HG03039 (cell line): ENCODE measurements at regions not wholly inside any gene's neighbourhood (a gene's known extent, or its start where the extent isn't known, plus 50 kb on each side); places are given as distances from the start of the nearest gene placed in this dataset.
"Not testable (repeated sequence)": the region's sequence is repeated elsewhere in the genome, so short reads cannot be mapped to it uniquely, and the experiment has no call there.

Experiments
- ATAC-seq: cut with Tn5 transposase; IDR thresholded peaks from one replicate; pipeline ENCODE4 v1.9.1; 2021; ENCODE audit warnings: mild to moderate bottlenecking, moderate library complexity; ENCODE audit not compliant: unreplicated experiment

DNA sequence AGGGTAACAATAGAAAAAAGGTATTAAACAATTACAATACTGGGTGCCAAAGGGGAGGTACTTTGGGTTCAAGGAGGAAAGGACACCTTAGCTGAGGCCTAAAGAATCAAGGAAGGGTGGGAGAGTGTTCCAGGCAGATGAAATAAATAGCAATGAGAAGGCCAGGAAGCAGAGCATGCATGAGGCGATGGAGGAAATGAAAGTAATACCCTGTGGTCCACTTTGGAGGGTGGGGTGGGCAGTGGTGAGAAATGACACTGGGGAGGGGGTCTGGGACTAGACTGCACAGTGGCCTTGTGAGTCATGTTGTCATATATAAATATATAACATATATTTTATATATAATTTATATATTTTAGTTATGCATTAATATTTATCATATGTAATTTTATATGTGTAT, 55.9 kb downstream of the BHLHE40 start:
- ATAC-seq: no peak

GRCh38 chr3:5035692-5036391, 56.6 kb downstream of the BHLHE40 start:
- ATAC-seq: no peak

DNA sequence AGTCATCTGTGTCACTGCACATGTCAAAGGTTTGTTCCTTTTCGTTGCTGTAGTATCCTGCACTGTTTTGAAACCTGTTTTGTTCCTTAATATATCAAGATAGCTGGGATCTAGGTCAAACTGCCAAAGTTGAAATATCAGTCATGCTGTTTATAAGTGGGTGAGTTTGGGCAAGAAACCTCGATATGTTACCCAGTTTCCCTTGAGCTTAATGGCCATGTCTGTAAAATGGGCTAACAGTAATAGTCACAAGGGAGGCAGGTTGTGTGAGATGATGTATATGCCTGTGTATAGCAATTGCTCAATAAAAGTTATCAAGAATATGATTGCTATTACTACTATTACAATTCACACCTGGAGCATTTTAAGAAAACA, 57.1 kb downstream of the BHLHE40 start:
- ATAC-seq: no peak

GRCh38 chr3:5036858-5037257, 57.6 kb downstream of the BHLHE40 start:
- no peak for ATAC-seq

DNA sequence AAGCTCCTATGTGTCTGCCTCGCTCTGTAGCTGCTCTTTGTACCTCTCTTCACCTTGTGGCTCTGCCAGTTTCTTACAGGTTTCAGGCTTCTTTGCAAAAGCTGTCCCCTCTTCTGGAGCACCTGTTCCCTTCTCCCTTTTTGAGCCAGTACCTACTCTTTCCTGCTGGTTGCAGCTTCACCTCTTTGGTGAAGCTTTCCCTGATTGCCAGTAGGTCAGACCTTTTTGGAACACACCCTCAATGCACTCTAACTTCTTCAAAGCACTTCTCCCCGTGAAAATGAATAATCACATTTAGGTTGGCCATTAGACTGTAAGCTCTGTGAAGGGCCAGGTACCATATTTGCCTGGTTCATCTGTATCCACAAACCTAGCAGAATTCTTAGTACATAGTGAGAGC, 60.3 kb downstream of the BHLHE40 start:
- ATAC-seq: no peak

DNA sequence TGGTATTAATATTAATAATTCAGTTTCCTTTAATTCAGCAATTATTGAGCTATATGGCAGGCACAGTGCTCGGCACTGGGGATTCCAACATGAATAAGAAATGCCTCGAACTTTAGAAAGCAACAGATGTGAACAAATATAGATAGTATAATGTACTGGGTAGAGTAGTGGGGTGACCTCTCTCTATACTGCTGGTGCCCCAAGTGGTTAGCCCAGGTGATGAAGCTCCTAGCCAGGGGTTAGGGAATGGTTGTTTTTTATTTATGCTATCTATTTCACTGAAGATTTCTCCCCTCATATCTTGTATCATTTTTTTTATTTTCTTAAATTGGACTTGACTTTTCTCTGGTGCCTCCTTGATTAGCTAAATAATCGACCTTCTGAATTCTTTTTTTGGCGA, 62.1 kb downstream of the BHLHE40 start:
- ATAC-seq: no peak

DNA sequence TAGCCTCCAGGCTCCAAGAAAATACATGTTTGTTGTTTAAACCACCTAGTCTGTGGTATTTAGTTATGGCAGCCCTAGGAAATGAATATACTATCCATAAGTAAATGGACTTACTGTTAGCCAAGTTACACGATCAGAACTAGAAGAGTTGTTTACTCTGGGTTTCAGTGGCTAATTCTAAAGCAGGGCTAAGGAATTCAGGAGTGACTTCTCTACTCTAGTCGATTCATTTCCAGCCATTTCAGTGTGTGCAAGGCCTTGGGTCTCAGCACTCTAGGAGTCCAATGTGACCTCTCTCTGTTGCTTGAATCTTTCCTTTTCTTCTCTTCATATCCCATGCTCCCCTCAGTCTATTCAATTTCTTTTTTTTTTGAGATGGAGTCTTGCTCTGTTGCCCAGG, 66.7 kb downstream of the BHLHE40 start:
- no peak for ATAC-seq

GRCh38 chr3:5047764-5048419, 68.7 kb downstream of the BHLHE40 start:
- ATAC-seq: no peak

DNA sequence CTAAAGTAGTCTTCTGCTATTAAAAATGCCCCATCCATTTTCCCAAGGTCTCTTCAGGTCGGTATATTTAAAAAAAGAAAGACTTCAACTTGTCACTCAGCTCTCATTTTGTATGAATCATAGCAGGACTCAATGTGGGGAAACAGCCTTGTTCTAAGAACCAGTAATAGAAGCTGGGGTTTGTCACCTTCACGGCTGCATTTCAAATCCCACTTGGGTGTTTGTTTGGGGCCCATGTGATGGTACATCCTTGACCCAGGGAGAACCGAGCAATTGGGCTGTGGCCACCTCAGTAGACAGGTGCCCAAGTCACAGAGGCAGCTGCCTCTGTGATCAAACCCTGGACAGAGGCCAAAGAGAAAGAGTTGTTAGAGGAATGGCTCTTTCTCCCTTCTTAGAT, 70.3 kb upstream of the ARL8B start:
- ATAC-seq: no peak

DNA sequence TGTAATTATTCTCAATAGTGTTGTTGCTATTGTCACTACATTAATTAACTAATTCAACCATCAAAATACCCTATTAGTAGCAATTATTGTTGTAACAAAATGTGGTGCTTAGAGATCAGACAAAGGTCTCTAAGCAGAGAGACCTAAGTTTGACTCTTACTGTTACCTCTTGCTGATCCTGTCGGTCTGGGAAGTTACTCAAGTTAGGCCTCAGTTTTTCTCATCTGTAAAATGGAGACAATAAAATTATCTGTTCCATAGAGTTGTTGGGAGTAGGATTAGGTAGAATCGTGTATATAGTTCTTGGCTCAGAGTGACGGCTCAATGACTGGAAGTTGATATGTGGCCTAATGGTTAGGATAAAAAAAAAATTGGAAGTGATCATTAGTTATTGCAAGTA, 69.8 kb upstream of the ARL8B start:
- no peak for ATAC-seq

DNA sequence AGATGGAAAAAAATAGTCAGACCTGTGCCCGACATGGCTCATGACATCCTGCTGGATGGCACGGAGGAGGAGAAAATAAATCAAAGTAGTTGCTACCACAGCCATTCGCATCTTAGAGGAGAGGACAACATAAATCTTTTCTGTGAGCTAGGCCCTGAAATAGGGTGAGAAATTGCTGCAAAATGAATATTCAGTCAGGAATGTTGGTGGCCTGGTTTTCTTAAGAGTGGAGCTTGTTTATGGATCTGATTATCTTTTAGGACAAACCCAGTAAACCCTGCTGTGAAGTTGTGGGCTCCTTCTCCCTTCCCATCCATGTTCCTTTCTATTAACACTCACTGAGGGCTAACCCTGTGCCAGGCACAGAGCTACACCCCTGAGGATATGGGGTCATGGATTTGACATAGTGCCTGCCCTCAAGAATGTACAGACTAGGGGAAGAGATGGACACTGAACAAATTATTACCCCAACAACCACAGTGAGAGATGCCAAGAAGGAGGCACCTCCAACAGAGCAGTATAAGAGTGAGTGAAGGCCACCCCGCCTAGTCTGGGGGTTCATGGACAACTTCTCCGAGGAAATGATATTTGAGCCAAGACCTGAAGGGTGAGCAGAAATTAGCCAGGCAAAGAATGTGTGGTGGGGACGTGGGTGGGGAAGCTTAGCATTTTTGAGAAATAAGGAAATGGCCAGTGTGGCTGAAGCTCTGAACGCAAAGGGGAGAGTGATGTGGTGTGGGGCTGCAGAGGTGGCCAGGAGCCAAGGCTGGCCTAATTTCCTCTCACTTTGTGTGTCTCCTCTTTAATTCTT, 68.9 kb upstream of the ARL8B start:
- ATAC-seq: no peak

DNA sequence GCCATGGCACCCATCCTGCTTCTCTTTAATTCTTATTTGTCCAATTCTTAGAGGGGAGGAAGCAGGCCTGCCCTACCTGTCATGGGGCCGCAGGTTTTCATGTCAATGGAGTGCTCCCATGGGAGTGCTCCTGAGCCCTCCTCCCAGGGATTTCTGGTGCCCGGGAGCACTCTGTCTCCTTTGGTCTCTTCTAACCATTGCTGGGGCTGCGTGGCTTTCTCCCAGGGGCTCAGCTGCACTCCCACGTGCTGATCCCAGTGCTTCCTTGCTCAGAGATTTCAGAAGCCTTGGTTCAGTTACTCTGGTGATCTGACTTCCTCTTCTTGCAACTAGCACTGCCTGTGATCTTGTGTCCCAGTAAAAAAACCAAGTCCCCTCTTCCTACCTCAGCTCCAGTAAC, 68.0 kb upstream of the ARL8B start:
- no peak for ATAC-seq

GRCh38 chr3:5054579-5054978, 67.5 kb upstream of the ARL8B start:
- ATAC-seq: not testable (repeated sequence)

DNA sequence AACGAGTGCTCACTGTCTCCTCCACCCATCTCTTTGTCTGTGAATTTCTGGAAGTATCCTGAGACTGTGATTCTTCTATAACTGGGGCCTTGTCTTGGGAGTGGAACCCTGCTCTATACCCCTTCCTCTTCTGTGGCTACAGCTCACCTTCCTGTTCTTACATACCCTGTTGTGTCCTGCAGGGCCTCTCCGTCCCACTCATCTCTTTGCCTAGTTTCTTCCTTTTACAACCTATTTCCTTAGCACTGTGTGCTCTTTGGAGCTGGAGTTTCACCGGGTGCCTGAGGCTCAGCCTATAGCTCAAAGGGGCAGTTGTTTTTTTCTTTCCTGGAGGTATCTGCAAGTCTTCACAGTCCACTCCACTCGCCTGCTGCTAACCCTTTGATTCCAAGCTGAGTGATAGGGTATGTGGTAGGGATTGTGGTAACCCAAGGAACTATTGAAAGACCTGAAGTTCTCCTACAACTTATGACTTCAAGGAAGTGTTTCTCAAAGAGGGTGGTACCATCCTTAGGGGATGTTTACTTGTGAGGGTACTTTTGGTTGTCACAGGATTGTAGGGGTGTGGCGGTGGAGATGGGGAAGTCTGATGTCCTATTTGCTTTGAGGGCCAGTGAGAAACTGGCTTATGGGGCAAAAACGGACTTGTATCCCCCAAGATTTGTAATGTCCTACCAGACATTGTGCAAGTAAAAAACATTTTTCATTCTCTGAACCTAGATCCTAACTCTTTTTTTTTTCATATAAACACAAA, 66.6 kb upstream of the ARL8B start:
- no peak for ATAC-seq

DNA sequence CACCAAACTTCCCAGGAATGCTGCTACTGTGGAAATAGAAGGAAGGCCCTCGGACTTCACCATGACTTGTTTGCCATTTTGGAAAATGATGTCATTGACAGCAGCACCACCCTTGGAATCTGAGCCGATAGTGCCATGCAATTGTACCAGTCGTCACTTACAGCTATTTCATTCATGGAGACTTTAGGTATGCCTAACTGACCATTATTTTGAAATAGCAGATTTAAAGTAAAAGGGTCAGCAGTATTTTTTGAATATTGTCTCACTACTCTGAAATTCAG, 66.0 kb upstream of the ARL8B start:
- ATAC-seq: no peak

GRCh38 chr3:5057272-5057671, 64.8 kb upstream of the ARL8B start:
- no peak for ATAC-seq

DNA sequence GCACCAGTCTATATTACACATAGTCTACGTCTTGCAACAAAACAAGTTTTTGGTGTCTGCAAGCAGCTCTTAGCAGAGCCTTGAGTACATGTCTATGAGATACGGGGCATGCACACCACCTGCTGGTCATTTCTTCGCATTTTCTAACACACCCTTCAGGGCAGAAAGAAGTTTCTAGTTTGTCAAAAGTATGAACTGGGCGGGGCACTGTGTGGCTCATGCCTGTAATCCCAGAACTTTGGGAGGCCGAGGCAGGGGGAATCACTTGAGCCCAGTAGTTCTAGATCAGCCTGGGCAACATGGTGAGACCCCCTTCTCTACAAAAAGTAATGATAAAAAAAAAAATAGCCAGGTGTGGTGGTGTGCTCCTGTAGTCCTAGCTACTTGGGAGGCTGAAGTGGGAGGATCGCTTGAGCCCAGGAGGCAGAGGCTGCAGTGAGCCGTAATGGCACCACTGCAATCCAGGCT, 64.2 kb upstream of the ARL8B start:
- ATAC-seq: peak; percentile 88

GRCh38 chr3:5058471-5058951, 63.6 kb upstream of the ARL8B start:
- ATAC-seq: no peak

- ATAC-seq: no peak
Observed at GRCh38 chr3:5059782-5060181, 62.3 kb upstream of the ARL8B start.

DNA sequence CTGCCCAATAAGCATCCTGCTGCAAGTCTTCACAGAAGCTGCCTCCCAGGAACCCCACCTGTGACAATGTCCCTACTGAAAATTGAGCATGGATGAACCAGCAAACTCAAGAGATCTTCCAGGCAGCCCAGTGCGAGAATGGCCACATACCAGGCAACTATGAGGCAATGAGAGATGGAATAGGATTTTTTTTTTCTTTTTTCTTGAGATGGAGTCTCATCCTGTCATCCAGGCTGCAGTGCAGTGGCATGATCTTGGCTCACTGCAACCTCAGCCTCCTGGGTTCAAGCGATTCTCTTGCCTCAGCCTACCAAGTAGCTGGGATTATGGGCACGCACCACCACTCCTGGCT, 60.9 kb upstream of the ARL8B start:
- ATAC-seq: no peak

DNA sequence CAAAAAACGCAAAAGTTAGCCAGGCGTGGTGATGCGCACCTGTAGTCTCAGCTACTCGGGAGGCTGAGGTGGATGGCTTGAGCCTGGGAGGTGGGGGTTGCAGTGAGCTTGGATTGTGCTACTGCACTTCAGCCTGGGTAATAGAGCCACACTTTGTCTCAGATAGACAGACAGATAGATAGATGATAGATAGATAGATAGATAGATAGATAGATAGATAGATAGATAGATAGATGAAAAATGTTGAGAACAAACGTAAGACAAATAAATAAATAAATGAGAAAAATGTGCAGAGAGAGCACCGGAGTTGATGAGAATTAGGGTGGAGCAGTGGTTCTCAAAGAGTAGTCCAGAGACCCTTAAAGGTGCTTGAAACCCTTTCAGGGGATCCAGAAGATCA, 58.4 kb upstream of the ARL8B start:
- no peak for ATAC-seq
